IMR-90 (cell line): ENCODE measurements at regions not wholly inside any gene's neighbourhood (a gene's known extent, or its start where the extent isn't known, plus 50 kb on each side); places are given as distances from the start of the nearest gene placed in this dataset.

Experiments
- ATAC-seq: fragments of 200-7000 bp; cut with Tn5 transposase; 2 replicates; pipeline ENCODE4 v1.9.1; 2020; ENCODE audit warnings: low read depth, mild to moderate bottlenecking, moderate library complexity
- BruUV-seq: library from RNA; stranded (reverse); fragments of 400-500 nt; replicated peaks from 2 replicates; lab custom pipeline; 2021; lab: Mats Ljungman, UMichigan
- CTCF ChIA-PET: fragments of 300-600 bp; formaldehyde crosslinking; extraction: SDS; loops from one replicate; lab custom pipeline; 2021; ENCODE audit warnings: antibody characterized with exemption; lab: Yijun Ruan, JAX
- POLR2A ChIA-PET: fragments of 300-600 bp; sonication (Branson Sonifier 250); formaldehyde crosslinking; loops from one replicate; lab custom pipeline; 2022; ENCODE audit warnings: antibody characterized with exemption; ENCODE audit not compliant: unreplicated experiment; lab: Charles Lee
- DNase-seq: peaks from one replicate; pipeline ENCODE4 v3.0.0; 2013
- H2AFZ ChIP-seq: replicated peaks from 2 replicates; pipeline ENCODE3; 2013; ENCODE audit warnings: low read length, mild to moderate bottlenecking; ENCODE audit not compliant: poor library complexity
- H2AK5ac ChIP-seq: 2 replicates; pipeline ENCODE4 v1.6.1; 2013; ENCODE audit warnings: low read depth, low read length, inconsistent platforms
- H2AK9ac ChIP-seq: replicated peaks from 2 replicates; pipeline ENCODE3; 2013; ENCODE audit warnings: mild to moderate bottlenecking, low read depth, low read length, moderate library complexity; ENCODE audit not compliant: poor library complexity
- H2BK120ac ChIP-seq: 2 replicates; pipeline ENCODE4 v1.6.1; 2013; ENCODE audit warnings: low read depth, low read length, inconsistent platforms
- H2BK15ac ChIP-seq: 3 replicates; pipeline ENCODE4 v1.6.1; 2013; ENCODE audit warnings: low read depth, low read length, inconsistent platforms
- H2BK20ac ChIP-seq: 2 replicates; pipeline ENCODE4 v1.6.1; 2013; ENCODE audit warnings: low read depth, mild to moderate bottlenecking, inconsistent platforms, low read length, moderate library complexity
- H2BK5ac ChIP-seq: 2 replicates; pipeline ENCODE4 v1.6.1; 2013; ENCODE audit warnings: mild to moderate bottlenecking, low read depth, low read length, inconsistent platforms; ENCODE audit not compliant: poor library complexity, severe bottlenecking
- H3K14ac ChIP-seq: replicated peaks from 2 replicates; pipeline ENCODE4 v1.6.1; 2013; ENCODE audit warnings: low read depth, low read length, inconsistent platforms
- H3K18ac ChIP-seq: 2 replicates; pipeline ENCODE4 v1.6.1; 2013; ENCODE audit warnings: low read depth, low read length, control low read depth
- H3K23ac ChIP-seq: 2 replicates; pipeline ENCODE4 v1.6.1; 2013; ENCODE audit warnings: low read depth, low read length, inconsistent platforms
- H3K27ac ChIP-seq: 2 replicates; pipeline ENCODE4 v1.5.1; 2013; ENCODE audit warnings: mild to moderate bottlenecking, control low read depth, low read length; ENCODE audit not compliant: insufficient read depth
- H3K27me3 ChIP-seq: 2 replicates; pipeline ENCODE4 v1.6.1; 2013; ENCODE audit warnings: low read length; ENCODE audit not compliant: control insufficient read depth, insufficient read depth
- H3K36me3 ChIP-seq: 2 replicates; pipeline ENCODE4 v1.6.1; 2013; ENCODE audit warnings: low read length, mixed read lengths; ENCODE audit not compliant: control insufficient read depth, insufficient read depth
- H3K4ac ChIP-seq: 2 replicates; pipeline ENCODE4 v1.6.1; 2013; ENCODE audit warnings: low read depth, low read length, inconsistent platforms
- H3K4me1 ChIP-seq: 2 replicates; pipeline ENCODE4 v1.6.1; 2013; ENCODE audit warnings: low read length, mixed read lengths; ENCODE audit not compliant: control insufficient read depth, insufficient read depth
- H3K4me2 ChIP-seq: 2 replicates; pipeline ENCODE4 v1.6.1; 2013; ENCODE audit warnings: low read depth, mild to moderate bottlenecking, control low read depth, low read length, moderate library complexity
- H3K4me3 ChIP-seq: 2 replicates; pipeline ENCODE4 v1.5.1; 2013; ENCODE audit warnings: low read depth, mild to moderate bottlenecking, control low read depth, low read length, moderate library complexity; ENCODE audit not compliant: insufficient read depth
- H3K56ac ChIP-seq: 2 replicates; pipeline ENCODE4 v1.6.1; 2013; ENCODE audit warnings: low read length, inconsistent platforms; ENCODE audit not compliant: insufficient read depth; ENCODE audit errors: extremely low read depth
- H3K79me1 ChIP-seq, 2 experiments: 2 replicates each; pipeline ENCODE4 v1.6.1; 2013; ENCODE audit warnings: low read length in 2 of 2, inconsistent platforms in 1 of 2, low read depth in 1 of 2
- H3K9ac ChIP-seq: 2 replicates; pipeline ENCODE4 v1.6.1; 2013; ENCODE audit warnings: low read depth, low read length, control low read depth
- H3K9me1 ChIP-seq: 2 replicates; pipeline ENCODE4 v1.6.1; 2013; ENCODE audit warnings: low read length, inconsistent platforms; ENCODE audit not compliant: insufficient read depth
- H3K9me3 ChIP-seq: 2 replicates; pipeline ENCODE4 v1.6.1; 2013; ENCODE audit warnings: low read length; ENCODE audit not compliant: control insufficient read depth, insufficient read depth
- H4K20me1 ChIP-seq: 2 replicates; pipeline ENCODE4 v1.6.1; 2013; ENCODE audit warnings: low read length, inconsistent platforms; ENCODE audit not compliant: insufficient read depth
- H4K5ac ChIP-seq: 2 replicates; pipeline ENCODE4 v1.6.1; 2013; ENCODE audit warnings: mild to moderate bottlenecking, low read depth, low read length, control low read depth
- H4K8ac ChIP-seq, 2 experiments: 2 replicates each; pipeline ENCODE4 v1.6.1; 2013; ENCODE audit warnings: low read depth in 2 of 2, low read length in 2 of 2, control low read depth in 1 of 2, inconsistent platforms in 1 of 2
- H4K91ac ChIP-seq: 2 replicates; pipeline ENCODE4 v1.6.1; 2013; ENCODE audit warnings: low read depth, low read length, inconsistent platforms; ENCODE audit not compliant: insufficient read depth
- CEBPB ChIP-seq: IDR thresholded peaks from 2 replicates; pipeline ENCODE4 v1.6.1; 2012; ENCODE audit warnings: low read depth, low read length, improper control_type of control experiment
- CHD1 ChIP-seq: IDR thresholded peaks from 2 replicates; pipeline ENCODE4 v1.6.1; 2012; ENCODE audit warnings: low read depth, low read length, improper control_type of control experiment
- FOS ChIP-seq: fragments of 150-350 bp; IDR thresholded peaks from 2 replicates; pipeline ENCODE4 v1.6.1; 2016; ENCODE audit warnings: low read depth, low read length
- MAFK ChIP-seq: IDR thresholded peaks from 2 replicates; pipeline ENCODE4 v1.6.1; 2012; ENCODE audit warnings: low read depth, low read length, improper control_type of control experiment
- NFE2L2 ChIP-seq: fragments of 150-350 bp; IDR thresholded peaks from 2 replicates; pipeline ENCODE4 v1.6.1; 2016; ENCODE audit warnings: low read depth, mild to moderate bottlenecking, low read length
- RAD21 ChIP-seq: IDR thresholded peaks from 2 replicates; pipeline ENCODE4 v1.6.1; 2012; ENCODE audit warnings: low read length, improper control_type of control experiment
- RCOR1 ChIP-seq: IDR thresholded peaks from 2 replicates; pipeline ENCODE4 v1.6.1; 2012; ENCODE audit warnings: mild to moderate bottlenecking, low read length, improper control_type of control experiment; ENCODE audit not compliant: insufficient replicate concordance
- RFX5 ChIP-seq: IDR thresholded peaks from 2 replicates; pipeline ENCODE4 v1.8.0; 2012; ENCODE audit warnings: low read depth, mild to moderate bottlenecking, low read length, moderate library complexity
- SMC3 ChIP-seq: fragments of 150-350 bp; IDR thresholded peaks from 2 replicates; pipeline ENCODE4 v1.6.1; 2016; ENCODE audit warnings: low read depth, mild to moderate bottlenecking, antibody characterized with exemption, low read length, moderate library complexity
- dilution Hi-C: fragments of 300-500 bp; cut with HindIII; formaldehyde crosslinking; loops from one replicate; pipeline ENCODE4 v1.14.3; 2018; ENCODE audit warnings: low sequenced_read_pairs; ENCODE audit not compliant: unreplicated experiment
- in situ Hi-C: fragments of 300-500 bp; cut with MboI; formaldehyde crosslinking; loops from 3 replicates; pipeline ENCODE4 v1.14.3; 2019; ENCODE audit warnings: low sequenced_read_pairs, inconsistent platforms, mixed read lengths
- intact Hi-C: fragments of 100-400 bp; cut with micrococcal nuclease; formaldehyde crosslinking; loops from 2 replicates; pipeline ENCODE4 v1.10.0; 2022
- TF ChIP-seq, protein P1 (sequence below): fragments of 150-350 bp; IDR thresholded peaks from 2 replicates; pipeline ENCODE4 v1.6.1; 2016; ENCODE audit warnings: low read depth, mild to moderate bottlenecking, low read length, moderate library complexity, borderline replicate concordance
- TF ChIP-seq, protein P2 (sequence below): conservative IDR thresholded peaks from 2 replicates; pipeline ENCODE4 v1.5.1; 2012; ENCODE audit warnings: mild to moderate bottlenecking, low read depth, low read length, improper control_type of control experiment

- TF ChIP-seq CHD1 (no peak), FOS (no peak), RFX5 (no peak)
- TF ChIP-seq, protein P1, sequence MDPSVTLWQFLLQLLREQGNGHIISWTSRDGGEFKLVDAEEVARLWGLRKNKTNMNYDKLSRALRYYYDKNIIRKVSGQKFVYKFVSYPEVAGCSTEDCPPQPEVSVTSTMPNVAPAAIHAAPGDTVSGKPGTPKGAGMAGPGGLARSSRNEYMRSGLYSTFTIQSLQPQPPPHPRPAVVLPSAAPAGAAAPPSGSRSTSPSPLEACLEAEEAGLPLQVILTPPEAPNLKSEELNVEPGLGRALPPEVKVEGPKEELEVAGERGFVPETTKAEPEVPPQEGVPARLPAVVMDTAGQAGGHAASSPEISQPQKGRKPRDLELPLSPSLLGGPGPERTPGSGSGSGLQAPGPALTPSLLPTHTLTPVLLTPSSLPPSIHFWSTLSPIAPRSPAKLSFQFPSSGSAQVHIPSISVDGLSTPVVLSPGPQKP = no peak
These were observed 156.1 kb downstream of the SNX18 start (continued) for GRCh38 chr5:54673523-54674225.

- Histone ChIP-seq H3K79me1 (peaks cover 0 to 32% of the 10 kb centered on the region in 2 experiments; a peak in 2 of 4 replicates), H3K56ac (no peak overlapping the region), H3K27ac (no peak overlapping the region), H2AK9ac (no peak overlapping the region), H2BK120ac (peak overlapping the region; percentile 58; the same call in 1 of the 2 replicates), H3K23ac (0 out of 2 replicates have a peak overlapping the region, but pooled peaks have one; percentile 0), H3K18ac (peak overlapping the region; percentile 71; the same call in 1 of the 2 replicates), H3K14ac (0 out of 2 replicates have a peak overlapping the region, but pooled peaks have one; percentile 32), H3K36me3 (no peaks in the 10 kb centered on the region), H2BK5ac (no peak overlapping the region), H3K27me3 (no peaks in the 10 kb centered on the region), H2AK5ac (no peak overlapping the region; the same call in 1 of the 2 replicates), H3K9ac (no peak overlapping the region), H4K5ac (peak overlapping the region; percentile 75; the same call in 1 of the 2 replicates), H3K4me1 (peaks cover 18% of the 10 kb centered on the region), H2AFZ (no peak overlapping the region), H3K9me3 (no peaks in the 10 kb centered on the region), H4K8ac (0 out of 4 replicates have a peak overlapping the region, but pooled peaks of 1 of the 2 experiments have one; percentile 11), H4K91ac (no peak overlapping the region; the same call in 1 of the 2 replicates), H2BK20ac (peak overlapping the region; percentile 31; the same call in 1 of the 2 replicates), H2BK15ac (peak overlapping the region; percentile 28; the same call in 1 of the 3 replicates), H3K4ac (peak overlapping the region; percentile 54; the same call in 1 of the 2 replicates), H4K20me1 (no peaks in the 10 kb centered on the region), H3K4me2 (no peak overlapping the region), H3K4me3 (no peak overlapping the region), H3K9me1 (peaks cover 12% of the 10 kb centered on the region)
- CTCF ChIA-PET = no interaction called here
- BruUV-seq = no TSS peak
- DNase-seq = no peak
- ATAC-seq = no peak
- POLR2A ChIA-PET = no interaction called here
- intact Hi-C loops = no loop called here
- in situ Hi-C loops = no loop called here
- dilution Hi-C loops = no loop called here
- no peak for TF ChIP-seq FOS
- TF ChIP-seq MAFK = no peak
- no peak for TF ChIP-seq RFX5
- no peak for TF ChIP-seq NFE2L2
- TF ChIP-seq, protein P2, sequence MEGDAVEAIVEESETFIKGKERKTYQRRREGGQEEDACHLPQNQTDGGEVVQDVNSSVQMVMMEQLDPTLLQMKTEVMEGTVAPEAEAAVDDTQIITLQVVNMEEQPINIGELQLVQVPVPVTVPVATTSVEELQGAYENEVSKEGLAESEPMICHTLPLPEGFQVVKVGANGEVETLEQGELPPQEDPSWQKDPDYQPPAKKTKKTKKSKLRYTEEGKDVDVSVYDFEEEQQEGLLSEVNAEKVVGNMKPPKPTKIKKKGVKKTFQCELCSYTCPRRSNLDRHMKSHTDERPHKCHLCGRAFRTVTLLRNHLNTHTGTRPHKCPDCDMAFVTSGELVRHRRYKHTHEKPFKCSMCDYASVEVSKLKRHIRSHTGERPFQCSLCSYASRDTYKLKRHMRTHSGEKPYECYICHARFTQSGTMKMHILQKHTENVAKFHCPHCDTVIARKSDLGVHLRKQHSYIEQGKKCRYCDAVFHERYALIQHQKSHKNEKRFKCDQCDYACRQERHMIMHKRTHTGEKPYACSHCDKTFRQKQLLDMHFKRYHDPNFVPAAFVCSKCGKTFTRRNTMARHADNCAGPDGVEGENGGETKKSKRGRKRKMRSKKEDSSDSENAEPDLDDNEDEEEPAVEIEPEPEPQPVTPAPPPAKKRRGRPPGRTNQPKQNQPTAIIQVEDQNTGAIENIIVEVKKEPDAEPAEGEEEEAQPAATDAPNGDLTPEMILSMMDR = no peak
- no peak for TF ChIP-seq CHD1
- TF ChIP-seq RAD21 = no peak
- TF ChIP-seq CEBPB = no peak
- TF ChIP-seq, protein P1 = no peak
- TF ChIP-seq RCOR1 = no peak
- TF ChIP-seq SMC3 = no peak
These were observed 155.3 kb downstream of the SNX18 start for GRCh38 chr5:54672871-54673270.
